Embryonic facial prominence (tissue), 1 donor: ENCODE measurements at regions not wholly inside any gene's neighbourhood (a gene's known extent, or its start where the extent isn't known, plus 50 kb on each side); places are given as distances from the start of the nearest gene placed in this dataset.
"Not testable (repeated sequence)": the region's sequence is repeated elsewhere in the genome, so short reads cannot be mapped to it uniquely, and the experiment has no call there.

Source experiments
- DNase-seq: peaks from one replicate; pipeline ENCODE4 v3.0.0-alpha.2; 2016; ENCODE audit errors: extremely low spot score

GRCh38 chrX:95218976-95219375 is 1465.7 kb upstream of the DIAPH2 start:
- no peak for DNase-seq

GRCh38 chrX:95248386-95248785 is 1436.3 kb upstream of the DIAPH2 start:
- no peak for DNase-seq

- DNase-seq, result no peak
Measured at GRCh38 chrX:95290455-95290854, 1394.2 kb upstream of the DIAPH2 start.

GRCh38 chrX:95291561-95291960 is 1393.1 kb upstream of the DIAPH2 start:
- no peak for DNase-seq

DNA sequence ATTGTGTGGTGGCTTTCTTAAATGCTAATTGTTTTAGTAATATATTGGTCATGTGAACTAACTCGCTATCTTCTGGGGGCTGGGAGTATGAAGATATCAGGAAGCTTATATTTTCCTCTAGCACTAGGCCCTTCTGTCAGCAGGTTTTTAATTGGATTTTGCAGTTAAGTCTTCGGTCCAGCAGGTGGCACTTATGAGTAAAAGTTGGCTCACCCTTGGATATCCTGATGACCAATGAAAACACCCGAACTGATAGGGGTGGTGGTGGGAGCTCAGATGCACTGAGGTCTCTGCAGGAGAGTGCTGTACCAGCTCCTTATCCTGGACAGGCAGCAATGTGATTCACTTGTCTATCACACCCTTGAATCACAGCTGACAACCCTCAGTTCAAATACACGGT is 1365.8 kb upstream of the DIAPH2 start:
- no peak for DNase-seq

- no peak for DNase-seq
Measured at GRCh38 chrX:95325185-95325584, 1359.5 kb upstream of the DIAPH2 start.

- DNase-seq, result no peak
Measured at GRCh38 chrX:95330292-95330691, 1354.3 kb upstream of the DIAPH2 start.

- no peak for DNase-seq
Measured at GRCh38 chrX:95332530-95332929, 1352.1 kb upstream of the DIAPH2 start.

- DNase-seq, result no peak
Measured at GRCh38 chrX:95346856-95347255, 1337.8 kb upstream of the DIAPH2 start.

DNA sequence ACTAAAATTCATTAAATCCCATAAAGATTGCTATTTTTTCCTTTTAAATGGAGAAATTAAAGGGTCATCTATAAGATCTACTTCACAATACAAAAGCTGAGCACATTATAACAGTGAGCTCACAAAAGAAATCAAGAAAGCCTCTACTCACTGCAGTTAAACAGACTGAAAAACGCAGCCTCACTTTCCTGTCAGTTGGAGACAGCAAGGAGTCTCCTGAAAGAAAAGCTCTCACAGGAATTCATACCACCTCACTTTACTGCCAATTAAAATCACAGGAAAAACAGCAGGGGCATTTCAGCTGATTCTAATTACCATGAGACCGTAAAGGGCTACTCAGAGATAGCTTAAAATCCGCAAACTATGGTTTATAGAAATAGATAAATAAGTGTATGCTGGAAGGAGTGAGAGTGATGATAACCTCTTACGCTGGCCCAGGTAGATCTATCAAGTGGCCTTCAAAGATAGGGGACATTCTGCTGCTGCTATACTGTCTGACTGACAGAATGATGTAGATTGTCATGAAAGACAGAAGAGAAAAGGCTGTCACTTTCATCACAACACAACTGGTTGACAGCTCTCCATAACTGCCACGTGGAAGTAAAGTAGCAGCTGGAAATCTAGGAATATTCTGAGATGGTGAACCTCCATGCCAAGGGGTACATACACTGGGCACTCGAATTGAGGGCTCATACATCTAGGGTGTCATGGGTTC is 1333.7 kb upstream of the DIAPH2 start:
- no peak for DNase-seq

GRCh38 chrX:95367286-95367685 is 1317.4 kb upstream of the DIAPH2 start:
- no peak for DNase-seq

- no peak for DNase-seq
Measured at GRCh38 chrX:95382799-95383198, 1301.8 kb upstream of the DIAPH2 start.

DNA sequence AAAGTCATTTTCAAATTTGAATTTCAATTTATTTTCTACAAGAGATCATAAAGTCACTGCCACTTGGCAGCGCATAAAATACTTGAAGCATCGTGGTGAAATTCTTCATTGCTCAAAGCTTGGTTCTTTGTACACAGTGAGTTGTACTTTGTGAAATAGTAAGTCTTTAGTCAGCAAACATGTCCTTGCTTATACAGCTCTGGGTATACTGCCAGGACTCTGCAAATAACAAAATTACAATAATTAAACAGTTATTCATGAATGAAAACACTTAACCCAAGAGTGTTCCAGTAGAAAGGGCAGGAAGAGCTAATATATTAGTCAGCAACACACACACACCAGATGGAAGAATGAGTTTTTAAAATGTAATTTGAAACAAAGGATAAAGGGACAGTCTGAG is 1300.9 kb upstream of the DIAPH2 start:
- DNase-seq, result no peak

DNA sequence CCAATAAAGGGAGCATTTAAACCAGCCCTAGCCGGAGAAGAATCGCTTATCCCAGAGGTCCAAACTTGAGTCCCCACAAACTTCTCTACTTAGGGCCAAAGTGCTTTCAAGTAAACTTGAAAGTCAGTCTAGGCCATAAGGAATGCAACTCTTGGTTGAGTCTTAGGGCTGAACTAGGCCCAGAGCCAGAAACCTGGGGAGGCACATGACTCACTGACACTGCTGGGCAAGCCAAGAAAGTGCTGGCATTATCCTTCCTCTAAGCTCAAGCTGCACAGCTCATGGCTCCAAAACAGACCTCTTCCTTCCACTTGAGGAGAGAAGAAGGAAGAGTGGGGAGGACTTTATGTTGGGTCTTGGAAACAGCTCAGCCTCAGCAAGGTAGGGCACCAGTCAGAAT is 1257.3 kb upstream of the DIAPH2 start:
- no peak for DNase-seq

DNA sequence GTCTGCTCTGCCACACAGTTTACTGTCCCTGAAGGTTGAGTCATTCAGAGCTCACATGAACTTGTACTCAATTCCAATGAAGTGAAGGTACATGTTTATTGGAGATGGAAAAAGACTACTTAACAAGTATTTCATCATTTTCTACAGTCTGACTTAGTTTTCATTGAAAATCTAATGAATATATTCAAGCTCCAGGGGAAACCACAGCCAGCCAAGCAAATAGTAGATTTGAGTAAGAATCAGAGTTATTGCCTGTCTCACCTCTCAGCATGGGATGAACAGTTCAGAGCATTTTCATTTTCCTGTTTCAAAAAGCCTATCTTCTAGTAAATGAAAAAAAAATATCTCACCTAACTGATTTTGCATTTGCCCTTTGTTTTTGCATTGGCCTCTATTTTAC is 1249.4 kb upstream of the DIAPH2 start:
- no peak for DNase-seq

- DNase-seq, result no peak
Measured at GRCh38 chrX:95441836-95442235, 1242.8 kb upstream of the DIAPH2 start.

GRCh38 chrX:95484781-95485180 is 1199.9 kb upstream of the DIAPH2 start:
- no peak for DNase-seq

DNA sequence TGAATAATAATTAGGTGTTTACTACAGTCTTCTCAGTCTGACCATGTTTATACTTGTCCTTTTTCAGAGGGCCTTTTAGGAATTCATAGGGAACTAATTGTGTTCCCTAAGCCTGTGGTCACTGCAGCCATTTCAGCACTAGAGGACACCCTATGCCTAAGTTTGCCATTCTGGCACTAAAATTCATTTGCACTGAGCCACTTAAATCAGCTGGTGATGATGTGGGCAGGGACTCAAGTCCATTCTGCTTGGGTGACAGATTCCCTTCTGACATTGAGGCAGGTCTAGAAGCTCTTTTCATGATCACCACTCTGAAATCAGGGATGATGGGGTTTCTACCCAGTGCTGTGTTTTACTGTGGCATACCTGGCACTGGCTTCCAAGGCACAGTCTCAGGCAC is 1178.9 kb upstream of the DIAPH2 start:
- DNase-seq, result no peak

- no peak for DNase-seq
Measured at GRCh38 chrX:95509474-95509873, 1175.2 kb upstream of the DIAPH2 start.

DNA sequence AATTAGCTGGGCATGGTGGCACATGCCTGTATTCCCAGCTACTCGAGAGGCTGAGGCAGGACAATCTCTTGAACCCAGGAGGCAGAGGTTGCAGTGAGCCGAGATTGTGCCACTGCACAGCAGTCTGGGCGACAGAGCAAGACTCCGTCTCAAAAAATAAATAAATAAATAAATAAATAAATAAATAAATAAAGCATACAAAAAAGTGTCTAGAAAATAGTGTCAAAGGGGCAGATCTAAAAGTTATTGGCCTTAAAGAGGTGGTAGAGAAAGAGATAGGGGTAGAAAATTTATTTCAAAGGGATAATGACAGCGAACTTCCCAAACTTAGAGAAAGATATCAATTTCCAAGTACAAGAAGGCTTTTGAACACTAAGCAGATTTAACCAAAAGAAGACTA is 1160.6 kb upstream of the DIAPH2 start:
- DNase-seq, result not testable (repeated sequence)

- no peak for DNase-seq
Measured at GRCh38 chrX:95536111-95536510, 1148.5 kb upstream of the DIAPH2 start.

DNA sequence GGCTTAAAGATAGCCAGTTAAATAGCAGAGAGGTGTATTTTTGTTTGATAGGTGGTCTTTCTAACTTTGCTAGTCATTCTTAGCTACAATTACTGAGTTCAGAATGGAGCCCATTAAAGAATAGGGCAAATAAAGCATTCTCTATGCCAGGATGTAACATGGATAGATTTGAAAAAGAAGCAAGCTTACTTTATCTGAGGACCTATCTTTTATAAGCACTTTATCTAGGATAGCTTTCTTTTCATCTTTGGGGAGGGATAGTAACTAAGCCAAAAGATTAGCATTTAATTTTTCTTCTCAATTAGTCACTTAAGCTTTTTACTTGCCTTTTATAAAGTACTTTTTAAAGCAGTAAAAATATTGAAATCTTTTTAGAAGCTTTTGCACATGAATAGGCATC is 1148.0 kb upstream of the DIAPH2 start:
- DNase-seq, result no peak

DNA sequence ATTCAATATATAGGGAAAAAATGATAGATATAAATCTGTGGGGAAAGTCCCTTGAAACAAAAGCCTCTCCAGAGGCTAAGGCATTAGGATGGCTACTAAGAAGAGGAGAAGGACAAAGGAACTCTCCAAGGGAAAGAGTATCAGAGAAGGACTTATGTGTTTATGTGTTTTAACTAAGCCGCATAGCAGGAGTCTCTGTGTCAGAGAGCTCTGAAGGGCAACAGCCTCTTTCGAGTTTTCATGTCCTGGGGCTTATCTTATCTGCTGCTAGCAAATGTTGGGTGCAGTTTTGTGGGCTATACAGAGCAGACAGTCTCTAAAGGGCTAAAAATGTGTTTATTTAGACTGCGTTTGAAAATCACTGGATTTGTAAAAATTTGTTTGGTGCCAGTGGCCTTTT is 1145.6 kb upstream of the DIAPH2 start:
- no peak for DNase-seq

DNA sequence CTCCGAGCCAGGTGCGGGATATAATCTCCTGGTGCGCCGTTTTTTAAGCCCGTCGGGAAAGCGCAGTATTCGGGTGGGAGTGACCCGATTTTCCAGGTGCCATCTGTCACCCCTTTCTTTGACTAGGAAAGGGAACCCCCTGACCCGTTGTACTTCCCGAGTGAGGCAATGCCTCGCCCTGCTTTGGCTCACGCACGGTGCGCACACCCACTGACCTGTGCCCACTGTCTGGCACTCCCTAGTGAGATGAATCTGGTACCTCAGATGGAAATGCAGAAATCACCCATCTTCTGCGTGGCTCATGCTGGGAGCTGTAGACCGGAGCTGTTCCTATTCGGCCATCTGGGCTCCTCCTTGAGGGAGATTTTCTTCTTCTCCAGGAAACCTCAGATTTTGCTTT is 1135.1 kb upstream of the DIAPH2 start:
- DNase-seq, result not testable (repeated sequence)
